ENCODE measurements at regions not wholly inside any gene's neighbourhood (a gene's known extent, or its start where the extent isn't known, plus 50 kb on each side); places are given as distances from the start of the nearest gene placed in this dataset.

GRCh38 chr15:92822216-92823144 is 77.6 kb upstream of the CHD2 start:
- TF ChIP-seq CTCF (IDR thresholded peaks at IDR 0.05; ENCODE audit: low read depth, low read length), result no peak
- TF ChIP-seq POLR2A (IDR thresholded peaks at IDR 0.05; ENCODE audit: extremely low read depth, insufficient read length), result no peak
